A549 (cell line): ENCODE measurements at regions not wholly inside any gene's neighbourhood (a gene's known extent, or its start where the extent isn't known, plus 50 kb on each side); places are given as distances from the start of the nearest gene placed in this dataset.

ENCODE experiments used
- ATAC-seq, 2 experiments: fragments of 200-7000 bp in 1 of 2; fragments of >200 bp in 1 of 2; cut with Nextera tagmentation in 1 of 2; cut with Tn5 transposase in 1 of 2; 3 replicates each; pipeline versions ENCODE4 v1.8.0 to v1.9.1; 2018 to 2020; ENCODE audit warnings: mild to moderate bottlenecking in 1 of 2, moderate library complexity in 1 of 2
- CTCF ChIA-PET: fragments of 300-600 bp; sonication (Branson Sonifier 250); formaldehyde crosslinking; extraction: SDS; loops from one replicate; lab custom pipeline; 2021; ENCODE audit warnings: antibody characterized with exemption, inconsistent platforms; lab: Yijun Ruan, JAX
- POLR2A ChIA-PET: fragments of 350-600 bp; formaldehyde crosslinking; extraction: SDS; loops from one replicate; lab custom pipeline; 2021; ENCODE audit warnings: antibody characterized with exemption, inconsistent platforms; lab: Yijun Ruan, JAX
- DNase-seq, 2 experiments: peaks; one replicate each; pipeline versions ENCODE4 v3.0.0 to v3.0.0-alpha.2; 2011 to 2016; ENCODE audit warnings: low read depth in 1 of 2, low spot score in 1 of 2
- FAIRE-seq: peaks from 2 replicates; lab custom pipeline; 2011; peaks lifted over from hg19 to GRCh38; lab: Jason Lieb, UNC
- H3K27ac ChIP-seq, 2 experiments: fragments of >200 bp; sonication (Bioruptor Twin); formaldehyde crosslinking; 3 replicates each; pipeline ENCODE4 v1.5.1; 2016 to 2017
- H3K4me1 ChIP-seq: fragments of >200 bp; sonication (Bioruptor Twin); formaldehyde crosslinking; 3 replicates; pipeline ENCODE4 v1.6.1; 2016
- H3K4me2 ChIP-seq: fragments of >200 bp; sonication (Bioruptor Twin); formaldehyde crosslinking; 3 replicates; pipeline ENCODE4 v1.6.1; 2016
- H3K4me3 ChIP-seq: fragments of >200 bp; sonication (Bioruptor Twin); formaldehyde crosslinking; 3 replicates; pipeline ENCODE4 v1.5.1; 2016
- H3K9me3 ChIP-seq: fragments of >200 bp; sonication (Bioruptor Twin); formaldehyde crosslinking; 3 replicates; pipeline ENCODE4 v1.6.1; 2016
- ATOH8 ChIP-seq: fragments of 250-450 bp; sonication (Bioruptor Pico); IDR thresholded peaks from 2 replicates; pipeline ENCODE4 v1.5.0; 2020; ENCODE audit warnings: low read depth, mild to moderate bottlenecking, moderate library complexity
- BHLHE40 ChIP-seq: IDR thresholded peaks from 2 replicates; pipeline ENCODE4 v1.6.1; 2012; ENCODE audit warnings: low read depth, low read length, inconsistent platforms
- CBX2 ChIP-seq: fragments of 200-600 bp; sonication (generic); IDR thresholded peaks from 2 replicates; pipeline ENCODE4 v1.6.1; 2016; ENCODE audit warnings: low read depth, mild to moderate bottlenecking, borderline replicate concordance
- CEBPB ChIP-seq, 2 experiments: fragments of >200 bp in 1 of 2; sonication (Bioruptor Twin) in 1 of 2; formaldehyde crosslinking in 1 of 2; IDR thresholded peaks; 2 replicates each; pipeline ENCODE4 v1.6.1; 2012 to 2016
- CHD2 ChIP-seq: fragments of 150-350 bp; IDR thresholded peaks from 2 replicates; pipeline ENCODE4 v1.6.1; 2014; ENCODE audit warnings: low read length; ENCODE audit not compliant: partially characterized antibody
- CHD4 ChIP-seq: fragments of 200-600 bp; sonication (generic); IDR thresholded peaks from 2 replicates; pipeline ENCODE4 v1.6.1; 2016; ENCODE audit warnings: antibody characterized with exemption, mild to moderate bottlenecking, borderline replicate concordance
- CTCF ChIP-seq: fragments of >200 bp; sonication (Bioruptor Twin); formaldehyde crosslinking; IDR thresholded peaks from 3 replicates; pipeline ENCODE4 v1.5.1; 2016
- E2F6 ChIP-seq: IDR thresholded peaks from 2 replicates; pipeline ENCODE4 v1.6.1; 2012; ENCODE audit warnings: low read depth, borderline replicate concordance
- EP300 ChIP-seq, 2 experiments: fragments of >200 bp; sonication (Bioruptor Twin); formaldehyde crosslinking; IDR thresholded peaks; 2 replicates in 1 of 2; 3 replicates in 1 of 2; pipeline ENCODE4 v1.6.1; 2016 to 2017
- FOSL2 ChIP-seq, 2 experiments: fragments of 450-650 bp in 1 of 2; fragments of >200 bp in 1 of 2; sonication (Bioruptor Twin) in 1 of 2; formaldehyde crosslinking; IDR thresholded peaks; 2 replicates each; pipeline versions ENCODE4 v1.5.0 to v1.6.1; 2016 to 2020; ENCODE audit warnings: mild to moderate bottlenecking in 1 of 2, moderate library complexity in 1 of 2
- GATA3 ChIP-seq: IDR thresholded peaks from 2 replicates; pipeline ENCODE4 v1.6.1; 2012; ENCODE audit warnings: borderline replicate concordance
- HDAC2 ChIP-seq: fragments of 200-600 bp; sonication (generic); IDR thresholded peaks from 2 replicates; pipeline ENCODE4 v1.6.1; 2016
- JUN ChIP-seq, 2 experiments: fragments of >200 bp; sonication (Bioruptor Twin); formaldehyde crosslinking; IDR thresholded peaks; 2 replicates in 1 of 2; 3 replicates in 1 of 2; pipeline ENCODE4 v1.6.1; 2016 to 2017
- KDM1A ChIP-seq: fragments of 200-600 bp; sonication (generic); IDR thresholded peaks from 2 replicates; pipeline ENCODE4 v1.6.1; 2016; ENCODE audit warnings: low read depth, mild to moderate bottlenecking
- MAX ChIP-seq: IDR thresholded peaks from 2 replicates; pipeline ENCODE4 v1.6.1; 2012
- MAZ ChIP-seq: fragments of 150-350 bp; IDR thresholded peaks from 2 replicates; pipeline ENCODE4 v1.6.1; 2014; ENCODE audit warnings: antibody characterized with exemption, low read depth, low read length, borderline replicate concordance
- NR3C1 ChIP-seq: fragments of >200 bp; sonication (Bioruptor Twin); formaldehyde crosslinking; IDR thresholded peaks from 3 replicates; pipeline ENCODE4 v1.6.1; 2017
- REST ChIP-seq: fragments of 200-600 bp; sonication (generic); IDR thresholded peaks from 2 replicates; pipeline ENCODE4 v1.6.1; 2016; ENCODE audit warnings: antibody characterized with exemption, mild to moderate bottlenecking, moderate library complexity
- RFX5 ChIP-seq: fragments of 450-650 bp; IDR thresholded peaks from 2 replicates; pipeline ENCODE4 v1.7.1; 2014; ENCODE audit warnings: antibody characterized with exemption, mild to moderate bottlenecking, moderate library complexity
- TFCP2L1 ChIP-seq: fragments of 250-450 bp; sonication (Bioruptor Pico); IDR thresholded peaks from 2 replicates; pipeline ENCODE4 v1.5.0; 2021; ENCODE audit warnings: mild to moderate bottlenecking
- ZFP36 ChIP-seq: fragments of 450-650 bp; IDR thresholded peaks from 2 replicates; pipeline ENCODE4 v1.6.1; 2014; ENCODE audit warnings: borderline replicate concordance; ENCODE audit not compliant: partially characterized antibody
- ZSCAN20 ChIP-seq: fragments of 250-450 bp; sonication (Bioruptor Pico); IDR thresholded peaks from 2 replicates; pipeline ENCODE4 v1.8.0; 2022; ENCODE audit warnings: mild to moderate bottlenecking, moderate library complexity
- WGBS: methylation state at CpG from one replicate; pipeline ENCODE4 v1.1.6; 2017; ENCODE audit errors: missing lambda C conversion rate; 5-methylcytosine and 5-hydroxymethylcytosine counted together

GRCh38 chr4:124035364-124036041, 638.9 kb downstream of the SPRY1 start:
- TF ChIP-seq FOSL2 (IDR thresholded peaks at IDR 0.05) (no peak), FOSL2 (CRISPR knock-in tag; IDR thresholded peaks at IDR 0.05) (no peak), E2F6 (no peak), HDAC2 (no peak), CHD4 (no peak)
- TF ChIP-seq, all 56 proteins: peak for 0
- WGBS: 74% methylated on average over 1 of the region's 1 CpG
- no peaks in the 10 kb centered on the region for H3K9me3 ChIP-seq
- DNase-seq: no peak
- ChIA-PET POLR2A (no interaction called here), CTCF (no interaction called here)
- no peak overlapping the region for H3K4me2 ChIP-seq
- H3K27ac ChIP-seq: no peak overlapping the region
- no peak for ATAC-seq
- FAIRE-seq: no peak
- no peaks in the 10 kb centered on the region for H3K4me1 ChIP-seq
- H3K4me3 ChIP-seq: no peak overlapping the region

GRCh38 chr4:124037236-124037635, 640.6 kb downstream of the SPRY1 start:
- Histone ChIP-seq H3K27ac (no peak overlapping the region), H3K9me3 (no peaks in the 10 kb centered on the region), H3K4me3 (no peak overlapping the region), H3K4me2 (no peak overlapping the region), H3K4me1 (no peaks in the 10 kb centered on the region)
- ATAC-seq (no peak), FAIRE-seq (no peak), DNase-seq (no peak)
- CTCF ChIA-PET: no interaction called here
- POLR2A ChIA-PET: no interaction called here
- TF ChIP-seq MAX (no peak), BHLHE40 (no peak), CTCF (no peak), ZFP36 (no peak)

GRCh38 chr4:124044330-124044729, 647.7 kb downstream of the SPRY1 start:
- Histone ChIP-seq H3K4me1 (no peaks in the 10 kb centered on the region), H3K27ac (no peak overlapping the region), H3K9me3 (no peaks in the 10 kb centered on the region), H3K4me3 (no peak overlapping the region), H3K4me2 (no peak overlapping the region)
- CTCF ChIA-PET: no interaction called here
- ATAC-seq (no peak), FAIRE-seq (no peak), DNase-seq (no peak)
- TF ChIP-seq KDM1A (no peak), JUN (IDR thresholded peaks at IDR 0.05) (no peak), MAZ (no peak), BHLHE40 (no peak), TFCP2L1 (CRISPR knock-in tag) (no peak), GATA3 (no peak), CHD2 (no peak)
- POLR2A ChIA-PET: no interaction called here

- H3K27ac ChIP-seq: no peak overlapping the region
- H3K4me3 ChIP-seq: no peak overlapping the region
- H3K9me3 ChIP-seq: no peaks in the 10 kb centered on the region
- H3K4me1 ChIP-seq: no peaks in the 10 kb centered on the region
- H3K4me2 ChIP-seq: no peak overlapping the region
- DNase-seq (no peak), ATAC-seq (no peak), FAIRE-seq (no peak)
- 29% methylated on average over 2 of the region's 5 CpGs for WGBS
- CTCF ChIA-PET: interaction anchor here (0.6 kb wide), 1 partner anchor 1249 kb away, joined by 3 read pairs; no protein-coding TSS in a partner anchor
- POLR2A ChIA-PET: no interaction called here
- TF ChIP-seq REST (no peak), MAX (no peak), NR3C1 (no peak), ATOH8 (CRISPR knock-in tag) (no peak), CBX2 (no peak), ZSCAN20 (no peak), CEBPB (IDR thresholded peaks at IDR 0.05) (no peak), CHD2 (no peak), E2F6 (no peak), TFCP2L1 (CRISPR knock-in tag) (no peak), RFX5 (no peak), CHD4 (no peak), EP300 (IDR thresholded peaks at IDR 0.05) (no peak)
These were observed 648.3 kb downstream of the SPRY1 start for GRCh38 chr4:124044867-124045266.
